Ovary (tissue), 7 donors: ENCODE measurements at regions not wholly inside any gene's neighbourhood (a gene's known extent, or its start where the extent isn't known, plus 50 kb on each side); places are given as distances from the start of the nearest gene placed in this dataset.
"Not testable (repeated sequence)": the region's sequence is repeated elsewhere in the genome, so short reads cannot be mapped to it uniquely, and the experiment has no call there.

Experiments
- DNase-seq, 5 donors: peaks; one replicate each; pipeline ENCODE4 v3.0.0-alpha.2; 2019 to 2020
- H3K27ac ChIP-seq, 2 donors: fragments of 200-600 bp; one replicate each; pipeline versions ENCODE4 v1.5.1 to v1.8.0; 2019 to 2022
- H3K27me3 ChIP-seq: fragments of 200-600 bp; one replicate; pipeline ENCODE4 v1.8.0; 2022
- H3K36me3 ChIP-seq: fragments of 200-600 bp; sonication (generic); one replicate; pipeline ENCODE4 v1.5.1; 2019
- H3K4me1 ChIP-seq: one replicate; pipeline ENCODE4 v1.8.1; 2013; ENCODE audit warnings: mild to moderate bottlenecking, moderate library complexity; ENCODE audit not compliant: insufficient read depth
- H3K4me3 ChIP-seq: fragments of 200-600 bp; sonication (generic); one replicate; pipeline ENCODE4 v1.5.1; 2017
- H3K9me3 ChIP-seq, 2 donors: fragments of 200-600 bp in 1 of 2; sonication (generic) in 1 of 2; one replicate each; pipeline versions ENCODE4 v1.5.1 to v1.8.1; 2013 to 2019; ENCODE audit warnings: mild to moderate bottlenecking in 1 of 2, moderate library complexity in 1 of 2
- EP300 ChIP-seq: sonication (generic); formaldehyde crosslinking; IDR thresholded peaks from one replicate; pipeline ENCODE4 v1.6.1; 2017; ENCODE audit warnings: antibody characterized with exemption
- POLR2A ChIP-seq: fragments of 450-650 bp; IDR thresholded peaks from one replicate; pipeline ENCODE4 v1.6.1; 2017; ENCODE audit warnings: antibody characterized with exemption, mild to moderate bottlenecking, moderate library complexity
- WGBS, 3 donors: extraction: QIAGEN DNeasy Blood & Tissue Kit in 1 of 3; methylation state at CpG; one replicate each; pipeline versions ENCODE4 v1.1.5 to v1.1.7; 2013 to 2017; 5-methylcytosine and 5-hydroxymethylcytosine counted together
- intact Hi-C, 4 donors: fragments of 100-400 bp; cut with DNase I; formaldehyde crosslinking; loops; one replicate each; pipeline versions ENCODE4 v1.11.0 to v1.15.1; 2022 to 2023
- TF ChIP-seq, protein P1 (sequence below), 3 donors: fragments of 450-650 bp in 2 of 3; fragments of 200-600 bp in 1 of 3; IDR thresholded peaks; one replicate each; pipeline versions ENCODE4 v1.5.1 to v1.8.0; 2016 to 2022; ENCODE audit warnings: antibody characterized with exemption in 3 of 3, mild to moderate bottlenecking in 1 of 3
- donor health status: DM: no; HTN: no; CAD: no; lungs with moderate emphysema.
- donor health status: DM: no; HTN: no; CAD: no.
- donor health status: Bipolar disorder and iron deficiency.
- donor health status: DM: no; HTN: no; CAD: no.
- donor health status: DM: yes; HTN: yes; CAD: no.

DNA sequence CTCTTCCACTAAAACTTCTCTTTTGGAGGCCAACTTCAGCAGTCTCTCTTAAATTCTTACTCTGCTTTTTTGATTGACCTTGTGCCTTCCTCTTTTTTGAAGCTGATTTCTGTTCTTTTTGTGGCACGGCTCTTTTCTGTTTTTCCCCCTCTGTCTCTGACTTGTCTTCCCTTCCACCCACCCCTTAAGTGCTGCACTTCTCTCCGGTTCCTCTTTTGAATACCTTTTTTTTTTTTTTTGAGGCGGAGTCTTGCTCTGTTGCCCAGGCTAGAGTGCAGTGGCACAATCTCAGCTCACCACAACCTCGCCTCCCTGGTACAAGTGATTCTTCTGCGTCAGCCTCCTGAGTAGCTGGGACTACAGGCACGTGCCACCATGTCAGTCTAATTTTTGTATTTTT, 211.9 kb downstream of the BLID start:
- H3K4me3 ChIP-seq: no peak overlapping the region
- H3K36me3 ChIP-seq: no peaks in the 10 kb centered on the region
- no peaks in the 10 kb centered on the region for H3K4me1 ChIP-seq
- 80 to 84% (median 82%) methylated on average over 6 of the region's 6 CpGs for WGBS, 3 donors
- no peak for DNase-seq
- intact Hi-C loops: no loop called here
- TF ChIP-seq POLR2A: no peak
- TF ChIP-seq EP300: no peak
- TF ChIP-seq, protein P1, sequence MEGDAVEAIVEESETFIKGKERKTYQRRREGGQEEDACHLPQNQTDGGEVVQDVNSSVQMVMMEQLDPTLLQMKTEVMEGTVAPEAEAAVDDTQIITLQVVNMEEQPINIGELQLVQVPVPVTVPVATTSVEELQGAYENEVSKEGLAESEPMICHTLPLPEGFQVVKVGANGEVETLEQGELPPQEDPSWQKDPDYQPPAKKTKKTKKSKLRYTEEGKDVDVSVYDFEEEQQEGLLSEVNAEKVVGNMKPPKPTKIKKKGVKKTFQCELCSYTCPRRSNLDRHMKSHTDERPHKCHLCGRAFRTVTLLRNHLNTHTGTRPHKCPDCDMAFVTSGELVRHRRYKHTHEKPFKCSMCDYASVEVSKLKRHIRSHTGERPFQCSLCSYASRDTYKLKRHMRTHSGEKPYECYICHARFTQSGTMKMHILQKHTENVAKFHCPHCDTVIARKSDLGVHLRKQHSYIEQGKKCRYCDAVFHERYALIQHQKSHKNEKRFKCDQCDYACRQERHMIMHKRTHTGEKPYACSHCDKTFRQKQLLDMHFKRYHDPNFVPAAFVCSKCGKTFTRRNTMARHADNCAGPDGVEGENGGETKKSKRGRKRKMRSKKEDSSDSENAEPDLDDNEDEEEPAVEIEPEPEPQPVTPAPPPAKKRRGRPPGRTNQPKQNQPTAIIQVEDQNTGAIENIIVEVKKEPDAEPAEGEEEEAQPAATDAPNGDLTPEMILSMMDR (IDR thresholded peaks at IDR 0.05): no peak
- H3K27ac ChIP-seq: no peak overlapping the region
- H3K9me3 ChIP-seq: no peaks in the 10 kb centered on the region
- H3K27me3 ChIP-seq: no peaks in the 10 kb centered on the region

DNA sequence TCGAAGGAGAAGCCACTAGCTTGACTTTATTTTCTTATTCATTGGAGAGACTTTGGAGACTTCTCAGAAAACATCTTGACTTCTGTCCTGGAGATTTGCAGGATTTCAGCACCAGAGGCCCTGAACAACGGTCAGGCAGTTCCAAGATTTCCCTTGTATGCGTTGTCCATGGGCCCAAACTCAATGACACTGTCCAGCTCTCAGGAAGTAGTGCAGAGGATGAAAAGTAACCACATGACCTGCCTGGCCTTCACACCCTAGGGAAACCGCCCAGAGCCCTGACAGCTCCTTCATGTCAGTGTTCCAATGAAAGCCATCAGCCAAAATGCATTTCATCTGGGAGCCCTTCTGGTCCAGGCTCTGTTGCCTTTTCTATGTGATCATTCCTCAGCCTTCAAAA, 214.1 kb downstream of the BLID start:
- 86 to 90% (median 87%) methylated on average over 4 of the region's 4 CpGs for WGBS, 3 donors
- DNase-seq: no peak
- TF ChIP-seq EP300 (no peak), POLR2A (no peak)
- TF ChIP-seq, protein P1 (IDR thresholded peaks at IDR 0.05): no peak
- Histone ChIP-seq H3K4me1 (no peaks in the 10 kb centered on the region), H3K4me3 (no peak overlapping the region), H3K27me3 (no peaks in the 10 kb centered on the region), H3K9me3 (no peaks in the 10 kb centered on the region), H3K27ac (no peak overlapping the region), H3K36me3 (no peaks in the 10 kb centered on the region)
- intact Hi-C loops: no loop called here

DNA sequence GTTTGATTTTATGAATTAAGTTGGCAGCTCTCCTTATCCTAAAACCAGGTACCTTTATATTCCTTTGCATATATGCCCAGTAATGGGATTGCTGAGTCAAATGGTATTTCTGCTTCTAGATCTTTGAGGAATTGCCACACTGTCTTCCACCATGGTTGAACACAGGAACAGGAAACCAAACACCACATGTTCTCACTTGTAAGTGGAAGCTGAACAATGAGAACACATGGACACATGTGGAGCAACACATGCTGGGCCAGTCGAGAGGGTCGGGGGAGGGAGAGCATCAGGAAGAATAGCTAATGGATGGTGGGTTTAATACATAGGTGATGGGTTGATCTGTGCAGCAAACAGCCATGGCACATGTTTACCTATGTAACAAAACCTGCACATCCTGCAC, 214.6 kb downstream of the BLID start:
- intact Hi-C loops, H3K27ac ChIP-seq, DNase-seq, H3K36me3 ChIP-seq, H3K4me1 ChIP-seq, H3K4me3 ChIP-seq, H3K9me3 ChIP-seq, H3K27me3 ChIP-seq: not testable (repeated sequence)
- 75 to 83% (median 79%) methylated on average over 2 of the region's 2 CpGs for WGBS, 3 donors

DNA sequence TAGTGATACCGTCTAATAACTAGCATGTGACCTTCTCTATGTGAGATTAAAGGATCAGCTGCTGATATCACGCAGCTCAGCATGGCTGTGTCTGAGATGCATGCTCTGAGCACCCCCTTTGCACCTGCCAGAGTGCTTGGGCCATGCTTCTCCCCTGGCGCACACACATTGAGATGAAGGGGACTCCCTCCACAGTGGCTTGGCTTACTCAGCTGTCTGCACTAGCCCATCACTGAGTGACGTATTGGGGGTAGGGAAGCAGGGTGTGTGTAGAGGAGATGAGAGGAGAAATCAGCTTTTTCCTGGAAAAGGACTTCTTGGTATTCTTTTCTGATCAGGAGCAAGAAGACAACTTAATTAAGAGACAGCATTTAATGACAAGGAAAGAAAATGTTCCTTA, 216.5 kb downstream of the BLID start:
- Histone ChIP-seq H3K4me3 (no peak overlapping the region), H3K27ac (no peak overlapping the region), H3K9me3 (no peaks in the 10 kb centered on the region), H3K27me3 (no peaks in the 10 kb centered on the region), H3K4me1 (no peaks in the 10 kb centered on the region), H3K36me3 (no peaks in the 10 kb centered on the region)
- no peak for DNase-seq
- TF ChIP-seq POLR2A (no peak), EP300 (no peak)
- TF ChIP-seq, protein P1 (IDR thresholded peaks at IDR 0.05): no peak
- intact Hi-C loops: no loop called here
- WGBS, 3 donors: 87 to 96% (median 89%) methylated on average over 4 of the region's 4 CpGs

DNA sequence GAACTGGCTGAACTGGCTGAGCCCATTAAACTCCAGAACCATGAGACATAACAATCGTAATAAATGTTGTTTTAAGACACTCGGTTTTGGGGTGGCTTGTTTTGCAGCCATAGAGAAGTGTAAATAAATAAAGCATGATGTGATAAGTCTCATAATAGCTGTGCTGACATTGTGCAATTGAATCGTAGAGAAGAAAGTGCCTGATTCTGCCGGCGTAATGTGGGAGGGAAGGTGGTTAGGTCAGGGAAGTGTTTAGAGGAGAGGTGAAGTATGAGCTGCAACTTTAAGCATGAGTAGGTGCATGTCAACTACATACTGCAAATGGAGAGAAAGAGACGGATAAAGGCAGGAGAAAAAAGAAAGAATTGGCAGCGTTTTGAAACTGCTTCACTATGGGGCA, 217.1 kb downstream of the BLID start:
- H3K36me3 ChIP-seq: no peaks in the 10 kb centered on the region
- no peaks in the 10 kb centered on the region for H3K4me1 ChIP-seq
- no peak for DNase-seq
- TF ChIP-seq POLR2A (no peak), EP300 (no peak)
- TF ChIP-seq, protein P1 (IDR thresholded peaks at IDR 0.05): no peak
- no peaks in the 10 kb centered on the region for H3K9me3 ChIP-seq
- H3K27me3 ChIP-seq: no peaks in the 10 kb centered on the region
- intact Hi-C loops: no loop called here
- 53 to 60% (median 55%) methylated on average over 7 of the region's 7 CpGs for WGBS, 3 donors
- no peak overlapping the region for H3K4me3 ChIP-seq
- no peak overlapping the region for H3K27ac ChIP-seq
